ENCODE measurements at regions not wholly inside any gene's neighbourhood (a gene's known extent, or its start where the extent isn't known, plus 50 kb on each side); places are given as distances from the start of the nearest gene placed in this dataset.
"Not testable (repeated sequence)": the region's sequence is repeated elsewhere in the genome, so short reads cannot be mapped to it uniquely, and the experiment has no call there.

- not testable (repeated sequence) for H3K27ac ChIP-seq (ENCODE audit: insufficient read depth, low read length, poor library complexity, severe bottlenecking); H3K9me3 ChIP-seq (ENCODE audit: control insufficient read depth, low read length); DNase-seq; H3K36me3 ChIP-seq (ENCODE audit: control insufficient read depth, insufficient read depth, low read length); H3K4me3 ChIP-seq (ENCODE audit: insufficient read depth, low read depth, low read length, poor library complexity, severe bottlenecking); H3K27me3 ChIP-seq (replicated peaks; ENCODE audit: control insufficient read depth, insufficient read depth, low read length, poor library complexity, severe bottlenecking); H3K4me1 ChIP-seq (ENCODE audit: control insufficient read depth, insufficient read depth, low read length, poor library complexity, severe bottlenecking)
These were observed 385.3 kb downstream of the KIF20B start for GRCh38 chr10:90086606-90087190.

GRCh38 chr10:90087197-90088023 is 386.0 kb downstream of the KIF20B start:
- no peak for DNase-seq
- no peaks in the 10 kb centered on the region for H3K36me3 ChIP-seq (ENCODE audit: control insufficient read depth, insufficient read depth, low read length)
- H3K27ac ChIP-seq (ENCODE audit: insufficient read depth, low read length, poor library complexity, severe bottlenecking), result no peak overlapping the region
- no peaks in the 10 kb centered on the region for H3K27me3 ChIP-seq (replicated peaks; ENCODE audit: control insufficient read depth, insufficient read depth, low read length, poor library complexity, severe bottlenecking)
- no peak overlapping the region for H3K4me3 ChIP-seq (ENCODE audit: insufficient read depth, low read depth, low read length, poor library complexity, severe bottlenecking)
- H3K4me1 ChIP-seq (ENCODE audit: control insufficient read depth, insufficient read depth, low read length, poor library complexity, severe bottlenecking), result no peaks in the 10 kb centered on the region
- no peaks in the 10 kb centered on the region for H3K9me3 ChIP-seq (ENCODE audit: control insufficient read depth, low read length)

GRCh38 chr10:90088024-90088317 is 386.6 kb downstream of the KIF20B start:
- Histone ChIP-seq H3K4me1 (ENCODE audit: control insufficient read depth, insufficient read depth, low read length, poor library complexity, severe bottlenecking) (no peaks in the 10 kb centered on the region), H3K36me3 (ENCODE audit: control insufficient read depth, insufficient read depth, low read length) (no peaks in the 10 kb centered on the region), H3K27ac (ENCODE audit: insufficient read depth, low read length, poor library complexity, severe bottlenecking) (no peak overlapping the region), H3K9me3 (ENCODE audit: control insufficient read depth, low read length) (no peaks in the 10 kb centered on the region), H3K4me3 (ENCODE audit: insufficient read depth, low read depth, low read length, poor library complexity, severe bottlenecking) (no peak overlapping the region), H3K27me3 (replicated peaks; ENCODE audit: control insufficient read depth, insufficient read depth, low read length, poor library complexity, severe bottlenecking) (no peaks in the 10 kb centered on the region)
- no peak for DNase-seq

- DNase-seq, result no peak
- H3K27ac ChIP-seq (ENCODE audit: insufficient read depth, low read length, poor library complexity, severe bottlenecking), result no peak overlapping the region
- H3K9me3 ChIP-seq (ENCODE audit: control insufficient read depth, low read length), result no peaks in the 10 kb centered on the region
- no peak overlapping the region for H3K4me3 ChIP-seq (ENCODE audit: insufficient read depth, low read depth, low read length, poor library complexity, severe bottlenecking)
- H3K36me3 ChIP-seq (ENCODE audit: control insufficient read depth, insufficient read depth, low read length), result no peaks in the 10 kb centered on the region
- no peaks in the 10 kb centered on the region for H3K4me1 ChIP-seq (ENCODE audit: control insufficient read depth, insufficient read depth, low read length, poor library complexity, severe bottlenecking)
- no peaks in the 10 kb centered on the region for H3K27me3 ChIP-seq (replicated peaks; ENCODE audit: control insufficient read depth, insufficient read depth, low read length, poor library complexity, severe bottlenecking)
These were observed 388.3 kb downstream of the KIF20B start for GRCh38 chr10:90089719-90090118.

GRCh38 chr10:90096196-90096595 is 394.8 kb downstream of the KIF20B start:
- H3K9me3 ChIP-seq (ENCODE audit: control insufficient read depth, low read length), result no peaks in the 10 kb centered on the region
- H3K27ac ChIP-seq (ENCODE audit: insufficient read depth, low read length, poor library complexity, severe bottlenecking), result no peak overlapping the region
- DNase-seq, result no peak
- H3K36me3 ChIP-seq (ENCODE audit: control insufficient read depth, insufficient read depth, low read length), result no peaks in the 10 kb centered on the region
- no peak overlapping the region for H3K4me3 ChIP-seq (ENCODE audit: insufficient read depth, low read depth, low read length, poor library complexity, severe bottlenecking)
- H3K4me1 ChIP-seq (ENCODE audit: control insufficient read depth, insufficient read depth, low read length, poor library complexity, severe bottlenecking), result no peaks in the 10 kb centered on the region
- H3K27me3 ChIP-seq (replicated peaks; ENCODE audit: control insufficient read depth, insufficient read depth, low read length, poor library complexity, severe bottlenecking), result no peaks in the 10 kb centered on the region

- not testable (repeated sequence) for H3K9me3 ChIP-seq (ENCODE audit: control insufficient read depth, low read length); H3K27me3 ChIP-seq (replicated peaks; ENCODE audit: control insufficient read depth, insufficient read depth, low read length, poor library complexity, severe bottlenecking); H3K27ac ChIP-seq (ENCODE audit: insufficient read depth, low read length, poor library complexity, severe bottlenecking); H3K4me1 ChIP-seq (ENCODE audit: control insufficient read depth, insufficient read depth, low read length, poor library complexity, severe bottlenecking); H3K4me3 ChIP-seq (ENCODE audit: insufficient read depth, low read depth, low read length, poor library complexity, severe bottlenecking); DNase-seq; H3K36me3 ChIP-seq (ENCODE audit: control insufficient read depth, insufficient read depth, low read length)
These were observed 406.2 kb downstream of the KIF20B start for GRCh38 chr10:90107581-90107980.

GRCh38 chr10:90111671-90112070 is 410.3 kb downstream of the KIF20B start:
- H3K4me3 ChIP-seq (ENCODE audit: insufficient read depth, low read depth, low read length, poor library complexity, severe bottlenecking), result no peak overlapping the region
- DNase-seq, result no peak
- H3K27ac ChIP-seq (ENCODE audit: insufficient read depth, low read length, poor library complexity, severe bottlenecking), result no peak overlapping the region

GRCh38 chr10:90112681-90113080 is 411.3 kb downstream of the KIF20B start:
- H3K4me3 ChIP-seq (ENCODE audit: insufficient read depth, low read depth, low read length, poor library complexity, severe bottlenecking), result no peak overlapping the region
- H3K27ac ChIP-seq (ENCODE audit: insufficient read depth, low read length, poor library complexity, severe bottlenecking), result no peak overlapping the region
- no peaks in the 10 kb centered on the region for H3K27me3 ChIP-seq (replicated peaks; ENCODE audit: control insufficient read depth, insufficient read depth, low read length, poor library complexity, severe bottlenecking)
- no peaks in the 10 kb centered on the region for H3K4me1 ChIP-seq (ENCODE audit: control insufficient read depth, insufficient read depth, low read length, poor library complexity, severe bottlenecking)
- no peak for DNase-seq
- no peaks in the 10 kb centered on the region for H3K36me3 ChIP-seq (ENCODE audit: control insufficient read depth, insufficient read depth, low read length)
- H3K9me3 ChIP-seq (ENCODE audit: control insufficient read depth, low read length), result no peaks in the 10 kb centered on the region

More at GRCh38 chr10:90111671-90112070, 410.3 kb downstream of the KIF20B start:
- Histone ChIP-seq H3K36me3 (ENCODE audit: control insufficient read depth, insufficient read depth, low read length) (no peaks in the 10 kb centered on the region), H3K4me1 (ENCODE audit: control insufficient read depth, insufficient read depth, low read length, poor library complexity, severe bottlenecking) (no peaks in the 10 kb centered on the region), H3K9me3 (ENCODE audit: control insufficient read depth, low read length) (no peaks in the 10 kb centered on the region), H3K27me3 (replicated peaks; ENCODE audit: control insufficient read depth, insufficient read depth, low read length, poor library complexity, severe bottlenecking) (no peaks in the 10 kb centered on the region)

- not testable (repeated sequence) for H3K27ac ChIP-seq (ENCODE audit: insufficient read depth, low read length, poor library complexity, severe bottlenecking); DNase-seq; H3K9me3 ChIP-seq (ENCODE audit: control insufficient read depth, low read length); H3K36me3 ChIP-seq (ENCODE audit: control insufficient read depth, insufficient read depth, low read length); H3K4me1 ChIP-seq (ENCODE audit: control insufficient read depth, insufficient read depth, low read length, poor library complexity, severe bottlenecking); H3K27me3 ChIP-seq (replicated peaks; ENCODE audit: control insufficient read depth, insufficient read depth, low read length, poor library complexity, severe bottlenecking); H3K4me3 ChIP-seq (ENCODE audit: insufficient read depth, low read depth, low read length, poor library complexity, severe bottlenecking)
These were observed 417.2 kb downstream of the KIF20B start for GRCh38 chr10:90118567-90118966.

- not testable (repeated sequence) for H3K36me3 ChIP-seq (ENCODE audit: control insufficient read depth, insufficient read depth, low read length); H3K27ac ChIP-seq (ENCODE audit: insufficient read depth, low read length, poor library complexity, severe bottlenecking); H3K4me1 ChIP-seq (ENCODE audit: control insufficient read depth, insufficient read depth, low read length, poor library complexity, severe bottlenecking); H3K9me3 ChIP-seq (ENCODE audit: control insufficient read depth, low read length); DNase-seq; H3K27me3 ChIP-seq (replicated peaks; ENCODE audit: control insufficient read depth, insufficient read depth, low read length, poor library complexity, severe bottlenecking); H3K4me3 ChIP-seq (ENCODE audit: insufficient read depth, low read depth, low read length, poor library complexity, severe bottlenecking)
These were observed 418.4 kb downstream of the KIF20B start for GRCh38 chr10:90119631-90120280.

Measured in effector memory CD4-positive, alpha-beta T cell (primary cell).